ENCODE measurements at regions not wholly inside any gene's neighbourhood (a gene's known extent, or its start where the extent isn't known, plus 50 kb on each side); places are given as distances from the start of the nearest gene placed in this dataset.

DNA sequence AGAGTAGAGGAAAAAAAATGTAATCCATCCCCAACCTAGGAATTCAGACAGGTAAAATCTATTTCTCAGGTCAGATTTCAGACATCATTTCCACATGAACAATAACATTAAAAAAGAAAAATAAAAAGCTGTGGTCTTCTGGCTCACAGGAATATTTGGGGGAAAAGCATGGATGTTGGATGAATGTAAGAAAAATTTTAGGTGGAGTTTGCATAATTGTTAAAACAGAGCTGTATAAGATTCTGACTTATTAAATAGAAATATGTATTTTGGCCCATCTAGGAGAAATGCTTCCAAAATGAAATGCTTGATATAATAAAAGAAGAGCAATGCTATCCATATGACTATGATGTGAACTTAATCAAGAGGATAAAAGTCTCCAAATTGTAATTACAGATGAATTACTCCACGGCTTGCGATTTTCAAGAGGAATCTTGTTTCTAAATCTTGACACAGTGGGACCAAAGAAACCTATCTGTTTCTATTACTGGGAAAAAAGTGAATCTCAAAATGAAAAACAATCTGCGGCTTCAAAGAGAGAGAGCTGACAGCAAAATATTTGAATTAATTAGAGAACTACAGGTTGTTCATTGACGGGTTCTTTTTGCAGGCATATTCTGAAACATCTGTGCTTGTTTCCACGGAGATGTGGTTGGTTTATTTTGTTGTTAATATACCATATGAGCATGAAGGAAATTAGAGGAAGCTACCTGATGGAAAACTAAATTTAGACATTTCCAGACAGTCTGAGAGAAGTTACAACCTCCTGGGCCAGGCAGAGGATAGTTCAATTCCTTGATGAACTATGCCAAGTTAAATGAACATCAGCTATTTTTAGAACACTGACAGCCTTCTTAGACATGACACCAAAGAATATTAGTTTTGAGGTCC is 468.7 kb downstream of the PID1 start:
- TF ChIP-seq EP300 (IDR thresholded peaks at IDR 0.05) (no peak), CTCF (IDR thresholded peaks at IDR 0.05) (no peak), POLR2A (IDR thresholded peaks at IDR 0.05) (no peak), POLR2AphosphoS5 (IDR thresholded peaks at IDR 0.05) (no peak)
